HG03520 (cell line): ENCODE measurements at regions not wholly inside any gene's neighbourhood (a gene's known extent, or its start where the extent isn't known, plus 50 kb on each side); places are given as distances from the start of the nearest gene placed in this dataset.

Experiments
- ATAC-seq: cut with Tn5 transposase; IDR thresholded peaks from one replicate; pipeline ENCODE4 v1.9.1; 2021; ENCODE audit warnings: mild to moderate bottlenecking, moderate library complexity; ENCODE audit not compliant: unreplicated experiment

DNA sequence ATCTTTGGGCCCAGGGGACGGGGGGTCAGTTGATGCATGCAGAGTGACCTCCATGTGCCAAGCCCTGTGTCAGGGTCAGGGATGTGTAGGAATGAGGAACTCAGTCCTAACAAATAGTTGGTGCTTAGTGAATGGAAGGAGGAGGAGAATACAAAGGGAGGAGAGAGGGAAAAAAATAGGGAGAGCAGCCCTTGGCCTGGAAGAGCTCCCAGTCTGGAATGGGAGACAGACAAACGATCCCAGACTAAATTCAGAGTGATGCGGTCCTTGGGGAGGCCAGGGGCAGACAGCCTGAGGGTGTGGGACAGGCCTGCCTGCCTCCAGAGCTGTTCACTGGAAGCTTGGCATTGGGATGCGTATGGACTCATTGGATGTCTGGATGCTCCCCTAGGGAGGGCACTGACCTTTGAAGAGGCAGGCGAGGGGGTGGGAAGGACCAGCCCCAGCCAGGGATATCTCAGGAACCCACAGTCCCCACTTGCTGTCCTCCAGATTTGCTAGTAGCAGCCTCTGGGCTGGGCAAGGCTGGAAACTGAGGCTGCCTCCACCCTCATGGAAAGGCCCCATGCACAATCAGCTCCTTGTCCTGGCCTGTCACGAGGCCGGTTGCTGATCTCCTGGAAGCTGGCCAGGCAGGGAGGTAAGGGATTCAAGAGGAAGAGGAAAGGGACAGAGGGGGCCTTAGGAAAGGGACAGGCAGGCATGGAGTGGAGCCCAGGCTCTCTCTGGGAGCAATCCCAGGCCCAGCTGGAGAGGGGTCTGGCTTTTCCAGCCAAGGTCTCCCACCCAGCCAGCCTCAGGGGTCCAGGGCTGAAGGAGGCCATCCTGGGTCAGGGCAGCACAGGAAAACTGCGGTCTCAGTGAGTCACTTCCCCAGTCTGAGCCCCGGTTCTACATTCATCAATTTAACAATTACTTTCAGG is 69.0 kb upstream of the GGTA1 start:
- no peak for ATAC-seq

DNA sequence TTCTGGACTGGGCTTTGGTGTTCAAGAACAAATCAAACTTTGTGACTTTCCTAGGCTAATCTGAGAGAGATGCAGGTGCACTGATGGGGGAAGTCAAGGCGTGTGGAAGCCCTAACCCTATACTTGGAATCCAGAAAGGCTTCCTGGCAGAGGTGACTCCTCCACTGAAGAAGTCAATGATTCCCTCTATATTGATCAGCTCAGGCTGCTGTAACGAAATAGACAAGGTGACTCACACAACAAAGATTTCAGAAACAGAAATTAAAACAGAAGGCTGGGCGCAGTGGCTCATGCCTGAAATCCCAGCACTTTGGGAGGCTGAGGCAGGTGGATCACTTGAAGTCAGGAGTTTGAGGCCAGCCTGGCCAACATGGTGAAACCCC is 69.6 kb upstream of the GGTA1 start:
- no peak for ATAC-seq

DNA sequence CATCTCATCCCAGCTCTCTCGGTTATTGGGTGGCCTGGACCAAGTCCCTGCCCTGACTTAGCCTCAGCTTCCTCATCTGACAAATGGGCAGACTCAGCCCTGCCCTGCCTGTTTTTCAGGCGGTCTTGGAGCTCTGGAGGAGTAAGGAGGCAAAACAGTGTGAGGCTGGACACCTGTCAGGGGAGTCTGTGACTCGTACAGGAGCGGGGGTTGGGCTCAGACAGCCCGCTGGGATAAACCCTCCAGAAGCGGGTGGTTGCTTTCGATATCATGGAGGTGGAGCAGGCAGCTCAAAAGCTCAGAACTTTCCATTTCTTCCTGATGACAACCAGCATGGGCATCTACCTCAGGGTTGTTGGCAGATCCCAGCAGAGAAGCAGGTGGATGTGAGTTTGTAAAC is 72.9 kb upstream of the GGTA1 start:
- no peak for ATAC-seq

DNA sequence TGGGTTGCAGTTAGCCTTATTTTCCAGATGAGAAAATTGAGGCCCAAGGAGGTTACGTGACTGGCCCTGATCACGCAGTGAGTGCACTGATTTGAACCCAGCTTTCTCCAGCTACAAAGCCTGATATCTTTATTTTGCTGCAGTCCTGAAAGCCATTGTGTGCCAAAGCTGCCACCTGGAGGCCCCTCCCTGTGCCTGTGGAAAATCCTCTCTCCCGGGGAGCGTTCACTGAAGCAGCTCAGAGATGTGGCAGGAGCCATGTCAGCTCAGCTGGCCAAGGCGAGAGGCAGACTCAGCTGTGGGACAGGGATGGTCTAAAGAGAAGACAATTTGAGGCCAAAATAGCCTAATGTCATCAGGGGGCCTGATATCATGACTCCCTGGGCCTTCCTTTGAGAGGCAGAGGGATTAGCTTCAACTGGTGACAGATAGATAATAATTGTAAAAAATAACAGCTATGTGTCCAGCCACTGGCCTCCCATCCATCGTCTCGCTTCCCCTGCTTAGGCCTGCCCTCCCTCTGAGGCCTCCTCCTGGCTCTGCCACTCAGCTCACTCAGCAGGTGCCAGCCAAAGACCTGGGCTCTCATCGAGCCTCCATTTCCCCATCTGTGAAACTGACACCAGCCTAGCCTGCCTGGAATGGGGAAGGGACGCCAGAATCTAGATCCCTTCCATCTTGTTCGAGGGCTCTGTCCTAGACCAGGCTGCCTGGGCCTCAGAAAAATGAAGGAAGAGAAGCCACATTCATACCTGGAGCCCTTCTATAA is 74.3 kb upstream of the GGTA1 start:
- no peak for ATAC-seq

DNA sequence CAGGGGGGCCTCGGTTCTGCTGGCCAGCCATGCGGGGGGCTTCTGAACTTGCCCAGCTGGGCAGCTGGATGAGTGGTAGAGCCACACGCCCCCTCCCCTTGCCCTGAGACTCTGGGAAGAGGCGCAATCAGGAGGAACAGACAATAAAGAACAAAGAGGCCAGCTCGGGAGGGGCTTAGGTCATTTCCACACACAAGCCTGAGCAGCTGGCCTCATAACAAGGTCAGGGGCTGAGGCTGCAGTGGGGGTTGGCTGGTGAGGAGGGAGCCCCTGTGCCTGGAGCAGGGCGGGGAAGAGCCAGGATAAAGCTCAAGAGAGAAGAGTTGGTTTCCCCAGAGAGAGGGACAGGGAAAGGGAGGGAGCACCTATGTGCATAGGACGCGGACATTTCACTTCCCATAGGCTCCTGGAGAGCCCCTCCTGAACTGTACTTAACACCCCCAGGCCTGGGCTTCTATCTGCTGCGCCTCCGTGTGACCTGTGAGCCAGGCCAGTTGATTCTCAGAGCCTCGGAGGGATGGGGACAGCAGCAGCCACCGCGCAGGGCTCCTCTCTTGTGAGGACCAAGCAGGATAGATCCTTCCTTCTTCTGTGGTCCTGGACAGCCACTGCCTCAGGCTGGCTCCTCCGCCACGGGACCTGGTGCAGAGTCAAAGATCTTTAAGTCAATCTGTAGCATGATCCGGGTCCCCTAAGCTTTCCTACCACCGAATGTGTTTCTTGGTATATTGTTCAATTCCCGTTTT is 75.3 kb upstream of the GGTA1 start:
- ATAC-seq = no peak

DNA sequence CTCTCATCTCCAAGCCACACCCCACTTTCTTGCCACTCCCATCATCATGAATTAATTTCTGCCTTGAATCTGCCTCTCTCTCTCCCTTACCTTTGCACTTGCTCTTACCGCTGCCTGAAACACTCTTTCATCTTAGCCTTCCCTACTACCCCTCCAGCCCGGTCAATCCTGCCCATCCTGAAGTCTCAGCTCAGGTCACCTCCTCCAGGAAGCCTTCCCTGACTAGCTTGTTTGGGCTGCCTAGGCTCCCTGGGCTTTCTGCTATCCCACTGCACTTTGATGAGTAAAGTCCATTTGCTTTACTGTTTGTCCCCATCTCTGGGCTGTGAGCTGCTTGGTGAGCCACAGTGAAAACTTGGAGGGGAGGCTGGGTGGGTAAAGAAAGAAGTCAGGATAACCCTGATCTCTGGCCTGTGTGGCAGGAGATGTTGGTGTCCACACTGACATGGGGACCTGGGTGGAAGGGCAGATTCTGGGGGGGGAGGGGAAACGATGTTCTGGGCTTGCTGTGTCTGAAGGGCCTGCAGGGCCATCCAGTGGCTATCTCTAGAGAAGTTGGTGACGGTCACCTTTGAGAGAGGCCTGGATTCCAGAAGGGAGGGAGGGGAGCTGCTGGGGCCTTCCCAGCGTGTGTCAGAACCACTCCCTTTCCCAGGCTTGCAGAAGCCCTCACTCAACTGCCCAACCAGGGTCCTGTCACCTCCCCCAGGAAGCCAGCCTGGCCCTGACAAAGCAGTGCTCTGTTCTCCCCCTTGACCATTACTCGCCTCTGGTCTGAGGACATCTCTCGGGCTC is 75.0 kb upstream of the DAB2IP start:
- ATAC-seq = no peak

DNA sequence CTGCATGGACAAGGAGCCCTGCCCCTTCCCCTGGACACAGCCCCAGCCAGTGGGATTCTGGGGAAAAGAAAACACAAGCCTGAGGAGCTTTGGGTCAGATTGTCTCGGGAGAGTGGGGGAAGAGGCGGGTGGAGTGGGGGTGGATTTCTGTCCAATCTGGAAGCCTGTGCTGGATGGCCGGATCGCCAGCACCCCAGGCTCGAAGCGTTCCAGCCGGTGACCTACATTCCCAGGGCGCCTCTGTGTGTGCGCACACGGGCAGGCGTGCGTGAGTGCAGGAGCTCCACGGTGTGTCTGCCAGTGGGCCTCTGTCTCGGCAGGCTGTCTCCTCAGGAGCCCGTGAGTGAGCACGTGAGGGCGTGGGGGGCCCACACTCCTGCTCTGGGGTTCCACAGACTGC is 74.3 kb upstream of the DAB2IP start:
- ATAC-seq = no peak

DNA sequence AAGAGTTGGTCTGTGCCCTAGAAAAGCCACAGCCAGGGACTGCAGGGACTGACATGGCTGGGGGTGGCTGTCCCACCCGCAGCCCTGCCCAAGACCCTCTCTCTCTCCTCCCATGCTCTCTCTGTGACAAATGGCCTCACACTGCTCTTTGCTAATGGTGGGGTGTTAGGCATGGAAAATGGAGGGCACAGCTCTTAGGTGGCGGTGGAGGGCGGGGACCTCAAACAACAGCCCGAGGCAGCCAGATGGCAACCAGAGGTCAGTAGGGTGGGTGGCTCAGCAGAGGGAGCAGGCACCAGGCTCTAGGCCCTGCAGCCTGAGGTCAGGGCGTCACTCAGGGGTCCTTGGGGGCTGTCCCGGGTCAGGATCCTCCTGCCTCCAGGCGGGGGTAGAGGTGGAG is 73.9 kb upstream of the DAB2IP start:
- ATAC-seq = no peak

DNA sequence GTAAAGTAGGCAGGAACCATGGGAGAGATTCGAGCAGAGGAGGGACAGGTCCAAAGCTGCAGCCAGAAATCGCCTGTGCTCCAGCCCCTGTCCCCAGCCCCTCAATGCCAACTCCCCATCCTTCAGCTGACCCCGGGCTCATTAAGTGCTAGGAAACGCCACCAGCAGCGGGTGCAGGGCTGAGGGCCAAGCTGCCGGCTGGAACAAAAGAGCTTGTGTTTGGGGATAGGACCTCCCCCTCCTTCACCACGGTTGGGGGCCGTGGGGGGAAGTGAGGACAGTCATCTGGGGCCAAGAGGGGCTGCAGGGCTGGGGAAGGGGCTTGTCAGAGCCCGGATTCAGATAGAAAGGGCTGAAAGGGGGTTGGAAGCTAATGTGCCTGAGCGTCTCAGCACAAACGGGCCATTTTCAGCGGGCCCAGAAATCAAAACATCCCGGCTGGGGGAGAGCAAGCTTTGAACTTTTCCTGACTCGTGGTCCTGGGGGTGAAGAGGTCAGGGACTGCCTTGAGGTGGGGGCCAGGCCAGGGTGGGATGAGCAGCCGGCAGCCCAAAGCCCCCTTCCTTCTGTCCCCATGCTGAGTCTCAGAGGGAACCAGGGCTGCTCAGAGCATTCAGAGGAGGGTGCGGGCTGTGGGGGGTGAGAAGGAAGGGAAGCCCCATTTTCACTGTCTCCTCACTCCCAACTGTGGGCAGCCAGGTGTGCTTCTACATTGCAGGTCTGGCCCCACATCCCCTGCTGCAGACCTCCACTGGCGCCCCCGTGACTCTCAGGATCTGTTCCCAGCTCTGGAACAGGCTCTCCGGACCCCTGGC is 69.4 kb upstream of the DAB2IP start:
- ATAC-seq = no peak

DNA sequence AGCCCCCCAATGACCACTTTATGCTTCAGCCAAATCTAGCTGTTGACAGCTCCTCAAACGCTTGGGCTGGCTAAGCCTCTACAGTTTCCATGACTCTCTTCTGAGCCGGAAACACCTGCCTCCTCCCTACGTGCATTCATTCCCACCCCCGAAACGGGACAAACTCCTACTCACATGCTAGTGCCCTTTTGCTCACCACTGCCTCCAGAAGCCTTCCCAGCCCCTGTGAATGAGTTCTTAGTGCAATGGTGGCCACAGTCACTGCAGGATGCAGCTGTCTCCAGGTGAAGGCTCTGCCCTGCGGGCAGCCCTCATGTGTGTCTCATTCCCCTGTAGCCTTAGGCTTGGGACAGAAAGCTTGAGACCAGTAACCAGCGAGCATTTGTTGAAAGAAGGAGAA is 68.8 kb upstream of the DAB2IP start:
- no peak for ATAC-seq

GRCh38 chr9:121584421-121584820 is 67.0 kb upstream of the DAB2IP start:
- no peak for ATAC-seq

- no peak for ATAC-seq
Measured at GRCh38 chr9:121587863-121588262, 63.6 kb upstream of the DAB2IP start.

GRCh38 chr9:121589986-121590385 is 61.4 kb upstream of the DAB2IP start:
- ATAC-seq = no peak

DNA sequence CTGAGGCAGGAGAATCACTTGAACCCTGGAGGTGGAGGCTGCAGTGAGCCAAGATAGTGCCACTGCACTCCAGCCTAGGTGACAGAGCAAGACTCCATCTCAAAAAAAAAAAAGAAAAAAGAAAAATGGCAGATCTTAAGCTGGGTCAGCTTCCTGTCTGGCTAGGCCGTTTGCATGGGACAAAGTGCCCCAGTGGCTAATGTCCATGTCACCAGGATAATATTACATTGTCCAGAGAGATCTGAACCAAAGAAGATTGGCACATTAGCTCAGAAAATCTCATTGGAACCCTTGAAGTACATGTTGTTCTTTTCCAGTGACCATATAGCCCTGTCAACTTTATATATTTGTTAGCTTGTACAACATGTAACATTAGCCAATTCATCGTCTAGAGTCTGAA is 59.2 kb upstream of the DAB2IP start:
- no peak for ATAC-seq

DNA sequence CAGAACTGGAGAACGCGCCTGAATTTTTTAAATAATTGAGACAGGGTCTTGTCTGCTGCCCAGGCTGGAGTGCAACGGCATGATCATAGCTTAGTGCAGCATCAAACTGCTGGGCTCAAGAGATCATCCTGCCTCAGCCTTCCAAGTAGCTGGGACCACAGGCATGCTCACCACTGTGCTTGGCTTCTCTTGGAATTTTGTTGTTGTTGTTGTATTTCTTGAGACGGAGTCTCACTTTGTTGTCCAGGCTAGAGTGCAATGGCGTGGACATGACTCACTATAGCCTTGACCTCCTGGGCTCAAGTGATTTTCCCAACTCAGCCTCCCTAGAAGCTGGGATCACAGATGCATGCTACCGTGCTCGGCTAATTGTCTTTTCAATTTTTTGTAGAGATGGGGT is 58.4 kb upstream of the DAB2IP start:
- no peak for ATAC-seq

GRCh38 chr9:121596515-121596914 is 54.9 kb upstream of the DAB2IP start:
- no peak for ATAC-seq

DNA sequence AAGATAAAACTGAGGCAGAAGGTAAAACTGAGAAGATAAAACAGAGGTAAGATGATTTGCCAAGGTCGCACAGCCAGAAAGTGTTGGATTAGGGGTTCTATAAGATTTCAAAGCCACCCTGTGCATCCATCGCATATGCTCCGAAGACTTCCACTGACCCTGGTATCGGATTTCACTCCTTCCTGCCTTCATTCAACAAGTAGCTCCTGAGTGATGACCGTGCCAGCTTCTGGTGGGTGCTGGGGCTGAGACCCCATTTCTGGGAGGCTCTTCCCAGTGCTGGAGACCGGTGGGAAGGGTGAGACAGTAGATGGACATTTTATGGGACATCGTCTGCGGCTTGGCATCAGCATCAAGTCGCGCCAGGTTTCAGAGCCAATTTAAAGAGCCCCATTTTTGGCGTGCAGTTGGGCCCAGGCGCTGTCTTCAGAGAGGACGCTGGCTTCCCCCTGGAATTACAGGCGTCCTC is 53.7 kb upstream of the DAB2IP start:
- no peak for ATAC-seq

- ATAC-seq = no peak
Measured at GRCh38 chr9:121598167-121598964, 53.1 kb upstream of the DAB2IP start.
